SK-N-MC (cell line): ENCODE measurements at regions not wholly inside any gene's neighbourhood (a gene's known extent, or its start where the extent isn't known, plus 50 kb on each side); places are given as distances from the start of the nearest gene placed in this dataset.

Experiments
- EZH2 ChIP-seq: fragments of 200-600 bp; sonication (generic); IDR thresholded peaks from one replicate; pipeline ENCODE4 v1.6.1; 2017; ENCODE audit warnings: antibody characterized with exemption
- FOXP2 ChIP-seq: optimal IDR thresholded peaks from 2 replicates; pipeline ENCODE3; 2011; ENCODE audit warnings: mild to moderate bottlenecking, moderate library complexity; ENCODE audit not compliant: insufficient read depth; ENCODE audit errors: extremely low read length, control extremely low read depth
- POLR2AphosphoS5 ChIP-seq: IDR thresholded peaks from 2 replicates; pipeline ENCODE4 v1.6.1; 2012; ENCODE audit warnings: mild to moderate bottlenecking, low read depth, low read length, borderline replicate concordance

GRCh38 chr3:116842254-116842957 lies 132.8 kb downstream of the TUSC7 start:
- no peak for TF ChIP-seq EZH2
- TF ChIP-seq POLR2AphosphoS5 = no peak
- no peak for TF ChIP-seq FOXP2
